Activated CD4-positive, alpha-beta T cell treated with anti-CD3 and anti-CD28 coated beads, Interleukin-2, Interleukin-6, amounts not matched to agents 100 ng/mL and 50 ng/mL, durations not matched to agents 16 hours and 8 hours (primary cell): ENCODE measurements at regions not wholly inside any gene's neighbourhood (a gene's known extent, or its start where the extent isn't known, plus 50 kb on each side); places are given as distances from the start of the nearest gene placed in this dataset.

Source experiments
- DNase-seq: peaks from one replicate; pipeline ENCODE4 v3.0.0-alpha.2; 2020

DNA sequence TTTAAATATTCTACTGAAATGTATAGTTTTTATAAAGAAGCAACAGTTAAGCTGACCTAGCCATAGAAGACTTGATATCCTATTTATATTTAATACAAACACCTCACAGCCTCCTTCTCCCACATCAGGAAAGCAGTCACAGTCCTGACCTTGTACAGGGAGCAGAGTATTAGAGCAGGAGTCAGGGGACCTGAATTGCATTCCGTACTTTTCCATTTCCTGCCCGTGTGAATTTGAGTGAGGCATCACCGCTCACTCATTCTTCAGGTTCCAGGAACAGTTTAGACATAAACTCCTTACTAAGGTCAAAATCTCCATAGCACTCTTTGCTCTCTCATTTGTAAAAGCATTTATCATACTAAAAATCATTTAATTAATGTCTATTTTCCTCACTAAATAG is 482.5 kb upstream of the FAT3 start:
- DNase-seq: no peak

DNA sequence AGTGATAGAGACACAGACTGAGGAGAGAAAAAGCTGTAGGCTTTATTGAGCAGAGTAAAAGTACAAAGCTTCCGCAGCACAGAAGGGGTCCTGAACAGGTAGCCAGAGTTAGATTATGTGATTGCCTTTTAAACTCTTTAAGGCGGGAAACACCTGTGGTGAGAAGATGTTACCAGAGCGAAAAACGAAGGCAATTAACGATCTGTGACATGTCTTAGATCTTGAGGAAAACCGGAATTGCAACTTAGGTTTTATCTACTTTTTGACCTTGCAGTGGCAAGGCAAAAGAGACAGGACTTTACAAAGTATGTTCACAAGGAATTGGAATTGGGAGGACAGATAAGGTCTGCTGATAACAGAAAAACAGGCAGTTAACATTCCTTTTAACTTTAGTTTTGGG is 493.6 kb upstream of the FAT3 start:
- DNase-seq: no peak

- no peak for DNase-seq
Observed at GRCh38 chr11:91730620-91731019, 494.0 kb upstream of the FAT3 start.

- no peak for DNase-seq
Observed at GRCh38 chr11:91730057-91730456, 494.6 kb upstream of the FAT3 start.

DNA sequence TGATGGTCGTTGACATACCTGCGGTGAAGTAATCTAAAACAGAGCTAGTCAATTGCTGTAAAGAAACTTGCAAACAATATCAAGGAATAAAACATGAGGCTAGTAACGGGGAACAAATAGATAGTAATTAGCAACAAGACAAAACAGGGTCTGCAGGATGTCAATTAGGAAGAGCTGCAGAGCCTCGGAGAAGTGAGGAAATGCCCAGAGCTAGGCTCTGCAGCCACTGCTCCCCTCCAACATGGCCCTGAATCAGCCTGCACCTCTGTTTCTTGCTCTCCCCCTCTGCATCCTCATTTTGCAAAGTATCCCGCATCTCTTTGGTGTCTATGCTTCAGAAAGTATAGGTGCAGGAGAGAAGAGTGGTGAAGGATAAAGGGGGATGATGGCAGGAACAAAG is 507.4 kb upstream of the FAT3 start:
- DNase-seq: no peak

DNA sequence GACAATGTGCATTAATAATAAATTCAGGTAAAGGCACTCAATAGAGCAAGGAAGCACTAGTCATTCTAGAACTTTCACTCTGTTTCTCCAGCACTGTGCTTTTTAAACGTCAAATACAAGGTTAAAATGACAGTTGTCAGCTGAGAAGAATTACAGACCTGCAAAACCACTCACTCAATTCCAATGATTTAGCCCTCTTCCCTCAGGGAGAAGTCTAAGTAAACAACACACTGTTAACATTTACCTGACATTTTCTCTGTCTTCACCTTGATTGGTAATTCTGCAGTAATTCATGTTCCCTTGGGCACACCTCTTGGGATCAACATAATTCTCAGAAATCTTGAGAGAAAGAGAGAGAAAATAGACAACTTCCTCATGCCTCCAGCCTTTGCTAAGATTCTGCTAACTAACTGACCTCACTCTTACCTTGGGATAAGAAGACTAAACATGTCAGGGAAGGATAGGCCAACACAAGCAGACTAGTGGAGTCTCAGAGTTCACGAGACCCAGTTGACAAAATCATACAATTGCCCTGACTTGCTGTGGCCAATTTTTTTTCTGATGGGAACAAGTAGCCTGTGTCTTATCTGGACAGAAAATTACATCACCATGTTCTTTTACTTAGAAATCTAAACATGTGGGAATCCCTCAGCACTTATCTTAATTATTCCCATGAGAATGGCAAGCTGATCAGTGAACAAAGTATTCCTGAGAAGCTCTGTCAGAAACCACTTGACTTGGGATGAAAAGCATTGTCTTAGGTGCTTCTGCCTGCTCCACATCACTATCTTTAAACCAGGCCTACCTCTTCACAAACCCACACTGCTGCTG is 516.8 kb upstream of the FAT3 start:
- no peak for DNase-seq

DNA sequence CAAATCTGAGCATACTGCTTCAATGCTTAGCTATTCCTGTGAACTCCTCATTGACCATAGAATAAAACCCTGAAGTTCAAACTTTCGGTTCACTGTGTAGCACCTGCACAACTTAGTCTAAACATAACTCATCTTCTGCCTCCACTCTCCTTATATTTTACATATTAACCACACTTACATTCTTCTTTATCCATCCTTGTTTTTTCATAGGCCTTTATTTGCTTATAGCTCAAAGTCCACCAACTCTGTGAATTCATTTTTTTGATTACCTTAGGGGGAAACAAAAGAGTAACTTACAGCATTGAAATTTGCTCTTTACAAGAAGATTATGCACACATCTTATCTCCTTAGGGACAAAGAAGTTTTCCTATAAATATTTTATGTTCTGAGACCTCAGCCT is 521.6 kb upstream of the FAT3 start:
- no peak for DNase-seq

DNA sequence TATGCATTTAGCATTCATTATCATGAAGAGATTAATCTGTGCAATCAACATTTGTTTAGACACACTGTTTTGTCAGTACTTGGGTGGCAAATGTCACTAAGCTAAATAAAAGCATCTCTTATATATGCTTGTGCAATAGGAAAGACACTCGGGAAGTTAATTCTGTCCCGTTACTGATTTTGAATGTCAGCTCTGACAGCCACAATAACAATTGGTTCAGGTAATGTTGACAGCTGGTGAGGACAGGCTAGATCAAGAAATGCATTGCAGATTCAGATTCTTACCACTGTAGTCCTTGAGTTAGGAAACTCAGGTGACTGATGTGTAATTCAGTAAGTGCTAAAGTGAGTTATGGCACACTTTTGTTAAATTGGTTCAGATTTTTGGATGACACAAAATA is 523.8 kb upstream of the FAT3 start:
- no peak for DNase-seq

- no peak for DNase-seq
Observed at GRCh38 chr11:91698845-91699244, 525.8 kb upstream of the FAT3 start.

- DNase-seq: no peak
Observed at GRCh38 chr11:91694331-91694730, 530.3 kb upstream of the FAT3 start.

DNA sequence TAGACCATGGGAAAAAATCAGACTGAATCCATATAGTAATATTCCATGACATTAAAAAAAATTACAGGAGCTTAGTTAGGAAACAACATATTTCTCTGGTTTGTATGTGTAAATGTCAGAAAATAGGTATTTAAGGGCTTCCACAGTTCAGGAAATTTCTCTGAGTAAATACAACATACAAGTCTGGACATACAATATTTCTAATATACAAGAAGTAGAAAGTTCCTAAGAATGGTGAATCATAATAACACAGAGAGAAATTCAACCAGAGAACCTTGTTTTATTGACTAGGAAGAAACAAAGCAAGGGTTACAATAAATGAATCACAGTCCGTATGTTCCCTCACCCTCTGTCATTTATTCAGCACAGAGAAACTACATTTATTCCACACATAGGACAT is 532.7 kb upstream of the FAT3 start:
- DNase-seq: no peak

DNA sequence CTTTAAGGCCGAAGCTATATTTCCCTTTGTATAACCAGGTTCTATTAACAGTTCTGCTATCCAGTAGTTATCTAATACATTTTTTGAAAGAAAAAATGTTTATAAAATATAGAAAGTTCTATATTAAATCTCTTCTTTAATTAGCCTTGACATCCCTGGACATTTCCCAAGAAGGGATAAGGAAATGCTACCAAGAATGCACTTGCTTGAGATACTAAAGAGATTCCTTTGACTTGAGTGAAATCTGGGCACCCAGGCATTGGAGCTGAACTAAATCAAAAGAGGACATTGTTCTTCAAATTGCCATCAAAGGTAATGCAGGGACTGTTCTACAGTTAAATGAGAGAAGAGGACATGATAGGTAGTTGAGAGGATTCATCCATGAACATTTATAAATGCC is 535.9 kb upstream of the FAT3 start:
- no peak for DNase-seq

DNA sequence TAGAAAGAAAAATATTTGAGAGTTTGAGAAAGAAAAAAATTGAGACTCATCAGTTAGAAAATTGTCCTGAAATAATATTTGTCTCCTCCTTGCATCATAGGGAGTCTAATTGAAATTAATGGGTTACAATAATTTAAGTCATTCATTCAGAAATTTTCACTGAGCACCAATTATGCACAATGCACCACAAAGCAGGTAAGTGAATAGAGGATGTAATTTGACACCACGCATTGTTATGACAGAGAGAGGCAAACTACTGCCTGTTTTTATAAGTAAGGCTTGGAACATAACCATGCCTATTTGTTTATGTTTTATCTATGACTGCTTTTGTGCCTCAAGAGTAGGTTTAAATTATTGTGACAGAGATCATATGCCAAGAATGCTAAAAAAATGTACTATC is 537.9 kb upstream of the FAT3 start:
- no peak for DNase-seq

- no peak for DNase-seq
Observed at GRCh38 chr11:91686281-91686680, 538.3 kb upstream of the FAT3 start.

DNA sequence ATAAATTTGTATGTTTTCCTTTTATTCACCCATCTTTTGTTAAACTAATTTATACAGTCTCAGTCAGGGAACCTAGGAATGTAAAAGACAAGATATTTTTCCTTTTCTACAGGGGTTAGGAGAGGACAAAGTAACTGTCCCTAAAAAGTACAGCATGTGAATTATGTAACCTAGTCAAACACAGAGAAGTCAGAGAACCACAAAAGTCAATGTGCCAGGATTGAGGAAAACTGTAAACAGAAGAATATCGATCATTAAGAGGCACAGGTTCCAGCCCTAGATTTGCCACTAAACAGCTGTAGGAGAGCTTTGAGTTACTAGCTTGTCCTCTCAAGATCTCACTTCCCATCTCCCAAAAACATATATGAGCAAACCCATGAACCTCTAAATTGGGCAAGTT is 550.9 kb upstream of the FAT3 start:
- no peak for DNase-seq

- DNase-seq: no peak
Observed at GRCh38 chr11:91664521-91664920, 560.1 kb upstream of the FAT3 start.

- DNase-seq: no peak
Observed at GRCh38 chr11:91660036-91660435, 564.6 kb upstream of the FAT3 start.

DNA sequence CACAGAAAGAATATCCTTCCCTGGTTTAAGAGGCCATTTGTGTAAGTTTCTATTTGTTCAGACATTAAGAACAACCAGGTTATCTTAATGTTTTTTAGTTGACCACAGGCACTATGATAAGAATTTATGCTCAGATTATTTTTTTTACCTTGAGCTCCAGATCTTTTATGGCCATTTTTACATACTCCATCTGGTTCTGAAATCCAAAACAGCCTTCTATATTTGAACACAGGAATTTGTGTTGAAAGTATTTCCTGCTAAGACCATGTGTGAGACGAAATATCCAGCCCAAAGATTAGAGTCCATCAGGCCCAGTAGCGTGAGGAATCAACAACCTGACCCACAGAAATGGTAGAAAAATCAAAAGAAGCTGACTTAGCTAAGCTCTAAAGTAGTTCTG is 569.9 kb upstream of the FAT3 start:
- DNase-seq: no peak

- no peak for DNase-seq
Observed at GRCh38 chr11:91653079-91653754, 571.4 kb upstream of the FAT3 start.

DNA sequence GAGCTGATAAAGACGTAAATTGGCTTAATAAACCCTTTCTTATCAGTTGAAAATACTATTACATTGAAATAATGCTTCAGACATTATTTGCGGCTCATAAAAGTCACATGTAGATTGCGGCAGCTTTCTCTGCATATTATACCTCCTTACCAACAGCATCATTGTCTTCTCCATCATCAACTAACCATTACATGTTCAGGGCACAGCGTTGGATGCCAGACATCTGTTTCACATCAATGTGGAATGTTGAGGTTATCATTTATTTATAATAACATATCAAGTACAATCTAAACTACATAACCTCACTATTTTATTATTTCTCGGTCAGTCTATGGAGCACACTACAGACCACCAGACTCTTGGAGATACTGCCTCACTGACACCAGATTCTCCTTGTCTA is 573.8 kb upstream of the FAT3 start:
- no peak for DNase-seq

DNA sequence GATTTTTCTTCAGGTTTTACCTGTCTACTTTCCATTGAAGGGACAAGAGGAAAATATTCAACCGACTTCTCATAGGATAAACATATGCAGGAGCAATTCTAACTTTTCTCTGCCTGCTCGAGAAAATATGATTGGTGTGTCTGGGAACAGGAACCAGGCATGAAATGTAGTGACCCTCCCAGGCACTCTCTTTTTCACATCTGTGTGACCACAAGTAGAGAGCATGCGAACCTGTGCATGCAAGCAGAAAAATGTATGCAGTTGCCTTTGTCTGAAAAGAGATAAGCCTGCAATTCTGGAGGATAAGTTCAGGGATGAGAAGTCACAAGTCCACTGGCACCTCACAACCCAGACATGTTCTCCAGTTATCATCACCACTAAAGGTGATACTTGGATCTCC is 583.5 kb upstream of the FAT3 start:
- DNase-seq: no peak

- no peak for DNase-seq
Observed at GRCh38 chr11:91639359-91639758, 585.3 kb upstream of the FAT3 start.

GRCh38 chr11:91630916-91631673 is 593.5 kb upstream of the FAT3 start:
- no peak for DNase-seq

GRCh38 chr11:91625495-91625894 is 599.1 kb upstream of the FAT3 start:
- no peak for DNase-seq
